Nephron (organoid): ENCODE measurements at regions not wholly inside any gene's neighbourhood (a gene's known extent, or its start where the extent isn't known, plus 50 kb on each side); places are given as distances from the start of the nearest gene placed in this dataset.
"Not testable (repeated sequence)": the region's sequence is repeated elsewhere in the genome, so short reads cannot be mapped to it uniquely, and the experiment has no call there.

Experiments
- H3K27ac Mint-ChIP-seq, 3 experiments: 2 replicates each; pipeline ENCODE4 v1.8.0; 2020; ENCODE audit warnings: mixed read lengths in 3 of 3, mild to moderate bottlenecking in 2 of 3, moderate library complexity in 1 of 3
- H3K27me3 Mint-ChIP-seq: 2 replicates; pipeline ENCODE4 v1.8.0; 2021; ENCODE audit warnings: low read depth, mild to moderate bottlenecking, moderate library complexity, mixed read lengths
- H3K36me3 Mint-ChIP-seq: 2 replicates; pipeline ENCODE4 v1.8.0; 2020; ENCODE audit warnings: low read depth, mixed read lengths
- H3K4me1 Mint-ChIP-seq: 2 replicates; pipeline ENCODE4 v1.8.0; 2020; ENCODE audit warnings: mixed read lengths
- H3K4me3 Mint-ChIP-seq, 3 experiments: 2 replicates each; pipeline ENCODE4 v1.8.0; 2020; ENCODE audit warnings: mild to moderate bottlenecking in 3 of 3, mixed read lengths in 3 of 3, moderate library complexity in 2 of 3
- H3K9me3 Mint-ChIP-seq: 2 replicates; pipeline ENCODE4 v1.8.0; 2020; ENCODE audit warnings: mixed read lengths
- CTCF ChIP-seq, 3 experiments: fragments of 200-600 bp; sonication (generic); IDR thresholded peaks; one replicate each; pipeline ENCODE4 v1.5.0; 2021; ENCODE audit warnings: antibody characterized with exemption in 3 of 3; ENCODE audit not compliant: unreplicated experiment in 3 of 3

- no peaks in the 10 kb centered on the region for H3K27me3 Mint-ChIP-seq
- no peak overlapping the region for H3K27ac Mint-ChIP-seq
- H3K4me1 Mint-ChIP-seq = no peaks in the 10 kb centered on the region
Measured at GRCh38 chr1:58946390-58946789, 162.5 kb upstream of the JUN start.

GRCh38 chr1:58948671-58949070, 164.8 kb upstream of the JUN start:
- Mint-ChIP-seq H3K27ac (no peak overlapping the region), H3K36me3 (no peaks in the 10 kb centered on the region), H3K27me3 (no peaks in the 10 kb centered on the region), H3K4me1 (no peaks in the 10 kb centered on the region), H3K4me3 (no peak overlapping the region), H3K9me3 (peaks cover 4% of the 10 kb centered on the region)
- TF ChIP-seq CTCF (IDR thresholded peaks at IDR 0.05; ENCODE audit: unreplicated experiment in 3 of 3) = no peak

More at GRCh38 chr1:58946390-58946789, 162.5 kb upstream of the JUN start:
- TF ChIP-seq CTCF (IDR thresholded peaks at IDR 0.05; ENCODE audit: unreplicated experiment in 3 of 3) = no peak
- no peaks in the 10 kb centered on the region for H3K36me3 Mint-ChIP-seq
- H3K9me3 Mint-ChIP-seq = no peaks in the 10 kb centered on the region
- H3K4me3 Mint-ChIP-seq = no peak overlapping the region

- H3K4me3 Mint-ChIP-seq = no peak overlapping the region
- no peaks in the 10 kb centered on the region for H3K36me3 Mint-ChIP-seq
- no peak overlapping the region for H3K27ac Mint-ChIP-seq
- TF ChIP-seq CTCF (IDR thresholded peaks at IDR 0.05; ENCODE audit: unreplicated experiment in 3 of 3) = no peak
- no peaks in the 10 kb centered on the region for H3K27me3 Mint-ChIP-seq
- H3K9me3 Mint-ChIP-seq = peaks cover 4% of the 10 kb centered on the region
- no peaks in the 10 kb centered on the region for H3K4me1 Mint-ChIP-seq
Measured at GRCh38 chr1:58949551-58950220, 165.8 kb upstream of the JUN start.

- Mint-ChIP-seq H3K4me1 (no peaks in the 10 kb centered on the region), H3K27me3 (no peaks in the 10 kb centered on the region), H3K4me3 (no peak overlapping the region), H3K27ac (no peak overlapping the region), H3K36me3 (no peaks in the 10 kb centered on the region), H3K9me3 (peaks cover 9% of the 10 kb centered on the region)
- TF ChIP-seq CTCF (IDR thresholded peaks at IDR 0.05; ENCODE audit: unreplicated experiment in 3 of 3) = no peak
Measured at GRCh38 chr1:58950897-58951296, 167.1 kb upstream of the JUN start.

- not testable (repeated sequence) for H3K4me1 Mint-ChIP-seq, H3K36me3 Mint-ChIP-seq, H3K27me3 Mint-ChIP-seq, H3K4me3 Mint-ChIP-seq, H3K27ac Mint-ChIP-seq
- H3K9me3 Mint-ChIP-seq = peaks cover 23% of the 10 kb centered on the region
Measured at GRCh38 chr1:58953951-58954350, 170.1 kb upstream of the JUN start.

GRCh38 chr1:58963287-58963686, 179.4 kb upstream of the JUN start:
- H3K27ac Mint-ChIP-seq, H3K4me3 Mint-ChIP-seq, H3K36me3 Mint-ChIP-seq, H3K27me3 Mint-ChIP-seq: not testable (repeated sequence)
- Mint-ChIP-seq H3K9me3 (peaks cover 19% of the 10 kb centered on the region), H3K4me1 (peaks cover 23% of the 10 kb centered on the region)

GRCh38 chr1:58964428-58964827, 180.6 kb upstream of the JUN start:
- H3K36me3 Mint-ChIP-seq = peaks cover 6% of the 10 kb centered on the region
- no peaks in the 10 kb centered on the region for H3K27me3 Mint-ChIP-seq
- TF ChIP-seq CTCF (IDR thresholded peaks at IDR 0.05; ENCODE audit: unreplicated experiment in 3 of 3) = no peak
- no peak overlapping the region for H3K27ac Mint-ChIP-seq
- H3K4me1 Mint-ChIP-seq = peaks cover 32% of the 10 kb centered on the region
- H3K4me3 Mint-ChIP-seq = no peak overlapping the region
- H3K9me3 Mint-ChIP-seq = peaks cover 16% of the 10 kb centered on the region
